Liver (tissue), 8 donors: ENCODE measurements at regions not wholly inside any gene's neighbourhood (a gene's known extent, or its start where the extent isn't known, plus 50 kb on each side); places are given as distances from the start of the nearest gene placed in this dataset.

ENCODE experiments used
- DNase-seq: peaks from one replicate; pipeline ENCODE4 v3.0.0-alpha.2; 2017; ENCODE audit warnings: low spot score
- H3K27ac ChIP-seq, 2 donors: one replicate each; pipeline ENCODE4 v1.7.0; 2013; ENCODE audit warnings: inconsistent platforms in 2 of 2, low read length in 2 of 2, control low read depth in 1 of 2, low read depth in 1 of 2, mild to moderate bottlenecking in 1 of 2
- H3K27me3 ChIP-seq, 4 donors: one replicate each; pipeline versions ENCODE4 v1.6.1 to v1.7.0; 2013; ENCODE audit warnings: low read length in 3 of 4, inconsistent platforms in 1 of 4, mild to moderate bottlenecking in 1 of 4, moderate library complexity in 1 of 4; ENCODE audit not compliant: control insufficient read depth in 4 of 4, insufficient read depth in 4 of 4
- H3K36me3 ChIP-seq, 4 donors: one replicate each; pipeline versions ENCODE4 v1.6.1 to v1.7.0; 2013; ENCODE audit warnings: low read length in 3 of 4, mild to moderate bottlenecking in 3 of 4, low read depth in 1 of 4, moderate library complexity in 1 of 4; ENCODE audit not compliant: control insufficient read depth in 4 of 4, insufficient read depth in 3 of 4
- H3K4me1 ChIP-seq, 4 donors: one replicate each; pipeline versions ENCODE4 v1.6.1 to v1.7.0; 2013; ENCODE audit warnings: low read length in 3 of 4, mild to moderate bottlenecking in 3 of 4, moderate library complexity in 1 of 4; ENCODE audit not compliant: control insufficient read depth in 4 of 4, insufficient read depth in 4 of 4
- H3K4me3 ChIP-seq, 3 donors: one replicate each; pipeline versions ENCODE4 v1.6.1 to v1.7.0; 2013; ENCODE audit warnings: low read length in 3 of 3, control low read depth in 1 of 3, low read depth in 1 of 3, mild to moderate bottlenecking in 1 of 3
- H3K9ac ChIP-seq, 2 donors: one replicate each; pipeline ENCODE4 v1.7.0; 2013; ENCODE audit warnings: low read length in 2 of 2, mild to moderate bottlenecking in 2 of 2, moderate library complexity in 2 of 2, control low read depth in 1 of 2, low read depth in 1 of 2
- H3K9me3 ChIP-seq, 4 donors: one replicate each; pipeline versions ENCODE4 v1.6.1 to v1.7.0; 2013; ENCODE audit warnings: low read length in 3 of 4; ENCODE audit not compliant: control insufficient read depth in 4 of 4
- EGR1 ChIP-seq, 2 donors: IDR thresholded peaks; 2 replicates each; pipeline ENCODE4 v1.6.1; 2016 to 2018; ENCODE audit warnings: antibody characterized with exemption in 2 of 2, low read depth in 2 of 2
- FOXA1 ChIP-seq: IDR thresholded peaks from 2 replicates; pipeline ENCODE4 v1.6.1; 2016; ENCODE audit warnings: antibody characterized with exemption
- FOXA2 ChIP-seq: IDR thresholded peaks from 2 replicates; pipeline ENCODE4 v1.6.1; 2016; ENCODE audit warnings: antibody characterized with exemption
- GABPA ChIP-seq, 2 donors: IDR thresholded peaks in 1 of 2; conservative IDR thresholded peaks in 1 of 2; 2 replicates each; pipeline ENCODE4 v1.6.1; 2016; ENCODE audit warnings: antibody characterized with exemption in 2 of 2, mild to moderate bottlenecking in 1 of 2, moderate library complexity in 1 of 2
- HNF4A ChIP-seq, 2 donors: conservative IDR thresholded peaks; 2 replicates each; pipeline ENCODE4 v1.6.1; 2016; ENCODE audit warnings: antibody characterized with exemption in 2 of 2, mild to moderate bottlenecking in 2 of 2
- HNF4G ChIP-seq: IDR thresholded peaks from 2 replicates; pipeline ENCODE4 v1.6.1; 2016; ENCODE audit warnings: antibody characterized with exemption
- JUND ChIP-seq, 2 donors: IDR thresholded peaks; 2 replicates each; pipeline ENCODE4 v1.6.1; 2016; ENCODE audit warnings: antibody characterized with exemption in 2 of 2
- NR2F2 ChIP-seq: IDR thresholded peaks from 2 replicates; pipeline ENCODE4 v1.6.1; 2016; ENCODE audit warnings: antibody characterized with exemption
- RAD21 ChIP-seq, 2 donors: IDR thresholded peaks; 2 replicates each; pipeline ENCODE4 v1.6.1; 2016; ENCODE audit warnings: antibody characterized with exemption in 2 of 2, mild to moderate bottlenecking in 2 of 2
- RXRA ChIP-seq, 2 donors: IDR thresholded peaks; 2 replicates each; pipeline ENCODE4 v1.6.1; 2017 to 2018; ENCODE audit warnings: antibody characterized with exemption in 2 of 2, mild to moderate bottlenecking in 1 of 2
- SP1 ChIP-seq: IDR thresholded peaks from 2 replicates; pipeline ENCODE4 v1.6.1; 2018; ENCODE audit warnings: antibody characterized with exemption, mild to moderate bottlenecking
- TAF1 ChIP-seq: conservative IDR thresholded peaks from 2 replicates; pipeline ENCODE4 v1.6.1; 2016; ENCODE audit warnings: antibody characterized with exemption, mild to moderate bottlenecking
- YY1 ChIP-seq: IDR thresholded peaks from 2 replicates; pipeline ENCODE4 v1.6.1; 2016; ENCODE audit warnings: antibody characterized with exemption, mild to moderate bottlenecking
- WGBS: extraction: QIAGEN DNeasy Blood & Tissue Kit; methylation state at CpG from one replicate; pipeline ENCODE4 v1.1.7; 2013; 5-methylcytosine and 5-hydroxymethylcytosine counted together
- TF ChIP-seq, protein P1 (sequence below): IDR thresholded peaks from 2 replicates; pipeline ENCODE4 v1.6.1; 2016; ENCODE audit warnings: antibody characterized with exemption
- TF ChIP-seq, protein P2 (sequence below): IDR thresholded peaks from 2 replicates; pipeline ENCODE4 v1.6.1; 2016; ENCODE audit warnings: antibody characterized with exemption
- TF ChIP-seq, protein P3 (sequence below): IDR thresholded peaks from 2 replicates; pipeline ENCODE4 v1.6.1; 2016; ENCODE audit warnings: antibody characterized with exemption, mild to moderate bottlenecking
- TF ChIP-seq, protein P4 (sequence below): IDR thresholded peaks from 2 replicates; pipeline ENCODE4 v1.6.1; 2016; ENCODE audit warnings: antibody characterized with exemption
- TF ChIP-seq, protein P5 (sequence below): fragments of 150-350 bp; IDR thresholded peaks from 2 replicates; pipeline ENCODE4 v1.5.1; 2017; ENCODE audit warnings: improper control_type of control experiment, low read depth, low read length; ENCODE audit not compliant: missing input control
- donor health status: healthy.
- donor health status: healthy.
- donor health status: healthy.
- donor health status: healthy.
- donor health status: healthy.

DNA sequence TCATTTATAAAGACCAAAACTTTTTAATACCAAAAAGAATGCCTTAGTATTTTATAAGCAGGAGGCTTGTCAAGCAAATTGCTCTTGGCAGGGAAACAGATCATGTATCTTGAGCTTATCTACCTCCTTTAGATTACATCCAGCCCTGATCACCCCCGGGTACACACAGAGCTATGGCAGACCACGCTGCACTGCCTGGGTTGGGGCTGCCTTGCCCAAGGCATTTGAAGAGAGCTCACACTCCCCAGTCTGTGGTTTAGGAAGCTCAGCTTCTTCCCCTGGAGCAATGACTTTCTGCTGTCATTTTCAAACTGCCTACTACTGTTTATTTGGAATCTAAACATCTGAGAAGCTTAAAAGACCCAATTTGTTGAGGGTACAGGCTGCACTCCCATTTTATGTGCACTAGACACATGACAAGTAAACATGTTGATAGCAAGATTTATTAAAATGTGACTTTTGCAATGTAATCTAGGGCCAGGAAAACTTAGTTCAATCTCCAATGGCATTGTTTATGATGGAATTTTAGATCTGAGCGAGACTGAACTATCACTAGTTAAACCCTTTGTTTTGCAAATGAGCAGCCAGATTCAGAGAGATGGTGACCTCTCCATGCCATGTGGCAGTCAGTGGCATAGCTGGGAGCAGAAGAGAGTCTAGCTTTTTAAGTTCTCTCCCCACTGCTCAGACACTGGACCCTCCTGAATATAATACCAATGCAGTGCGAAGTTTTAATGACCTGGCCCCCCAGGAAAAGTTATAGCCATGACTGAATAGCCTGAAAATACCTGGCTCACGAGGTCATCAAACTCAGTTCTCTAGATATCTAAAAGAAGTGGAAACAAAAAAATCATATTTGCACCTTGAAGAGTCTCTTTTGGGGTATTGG lies 214.9 kb downstream of the HLX start:
- 56% methylated on average over 5 of the region's 5 CpGs for WGBS
- H3K36me3 ChIP-seq = no peaks in the 10 kb centered on the region
- TF ChIP-seq SP1 (no peak), EGR1 (IDR thresholded peaks at IDR 0.05; ENCODE audit: low read depth in 2 of 2) (no peak), HNF4A (conservative IDR thresholded peaks at IDR 0.05) (no peak), RAD21 (IDR thresholded peaks at IDR 0.05) (no peak)

DNA sequence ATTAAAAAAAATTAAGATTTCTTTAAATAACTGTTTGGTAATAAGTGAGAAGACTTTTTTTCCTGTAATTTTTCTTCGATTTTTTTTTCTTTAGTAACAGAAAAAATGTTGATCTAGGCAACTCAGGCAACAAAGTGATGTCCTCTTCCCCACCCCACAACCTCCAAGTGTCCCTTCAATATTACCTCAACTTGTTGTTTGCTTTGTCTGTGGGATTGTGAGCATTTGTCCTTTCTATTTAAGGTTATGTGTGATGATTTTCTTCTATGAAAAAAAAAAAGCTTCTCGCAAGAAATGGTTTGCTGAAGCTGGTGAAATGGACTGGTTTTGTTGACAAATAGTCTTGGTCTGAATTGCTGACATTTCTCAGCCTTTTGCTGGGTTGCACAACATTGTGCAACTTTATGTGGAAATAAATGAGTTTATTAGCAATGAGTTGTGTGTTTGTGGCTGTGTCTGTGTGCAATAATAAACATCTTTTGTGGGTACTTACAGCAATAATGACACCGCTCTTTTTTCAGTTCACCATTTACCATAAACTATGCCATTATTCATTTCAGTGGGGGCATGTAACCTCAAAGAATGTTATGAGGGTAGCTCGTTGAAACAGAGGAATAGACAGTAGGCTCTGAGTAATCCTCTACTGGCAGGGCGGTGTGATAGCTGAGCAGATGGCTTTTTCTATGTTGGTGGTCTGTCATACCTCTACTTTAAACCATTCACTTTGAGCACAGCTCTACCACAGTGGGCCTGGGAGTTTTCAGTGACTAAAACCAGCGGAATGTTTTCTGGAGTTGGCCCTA lies 218.4 kb downstream of the HLX start:
- H3K9me3 ChIP-seq = no peaks in the 10 kb centered on the region
- no peak overlapping the region for H3K4me3 ChIP-seq
- DNase-seq = no peak
- WGBS = 63% methylated on average over 6 of the region's 6 CpGs
- H3K9ac ChIP-seq = no peak overlapping the region
- TF ChIP-seq SP1 = no peak
- TF ChIP-seq, protein P1, sequence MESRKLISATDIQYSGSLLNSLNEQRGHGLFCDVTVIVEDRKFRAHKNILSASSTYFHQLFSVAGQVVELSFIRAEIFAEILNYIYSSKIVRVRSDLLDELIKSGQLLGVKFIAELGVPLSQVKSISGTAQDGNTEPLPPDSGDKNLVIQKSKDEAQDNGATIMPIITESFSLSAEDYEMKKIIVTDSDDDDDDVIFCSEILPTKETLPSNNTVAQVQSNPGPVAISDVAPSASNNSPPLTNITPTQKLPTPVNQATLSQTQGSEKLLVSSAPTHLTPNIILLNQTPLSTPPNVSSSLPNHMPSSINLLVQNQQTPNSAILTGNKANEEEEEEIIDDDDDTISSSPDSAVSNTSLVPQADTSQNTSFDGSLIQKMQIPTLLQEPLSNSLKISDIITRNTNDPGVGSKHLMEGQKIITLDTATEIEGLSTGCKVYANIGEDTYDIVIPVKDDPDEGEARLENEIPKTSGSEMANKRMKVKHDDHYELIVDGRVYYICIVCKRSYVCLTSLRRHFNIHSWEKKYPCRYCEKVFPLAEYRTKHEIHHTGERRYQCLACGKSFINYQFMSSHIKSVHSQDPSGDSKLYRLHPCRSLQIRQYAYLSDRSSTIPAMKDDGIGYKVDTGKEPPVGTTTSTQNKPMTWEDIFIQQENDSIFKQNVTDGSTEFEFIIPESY = no peak
- peak; percentile 53 for TF ChIP-seq YY1
- TF ChIP-seq EGR1 (IDR thresholded peaks at IDR 0.05; ENCODE audit: low read depth in 2 of 2) = no peak
- peak; percentile 34 to 44 for TF ChIP-seq RAD21 (IDR thresholded peaks at IDR 0.05)
- TF ChIP-seq GABPA (IDR thresholded peaks at IDR 0.05 in 1 of 2, conservative IDR thresholded peaks at IDR 0.05 in 1 of 2) = no peak
- TF ChIP-seq HNF4A (conservative IDR thresholded peaks at IDR 0.05) = peak; percentile 17 to 36
- TF ChIP-seq, protein P2, sequence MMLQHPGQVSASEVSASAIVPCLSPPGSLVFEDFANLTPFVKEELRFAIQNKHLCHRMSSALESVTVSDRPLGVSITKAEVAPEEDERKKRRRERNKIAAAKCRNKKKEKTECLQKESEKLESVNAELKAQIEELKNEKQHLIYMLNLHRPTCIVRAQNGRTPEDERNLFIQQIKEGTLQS = no peak
- TF ChIP-seq, protein P3, sequence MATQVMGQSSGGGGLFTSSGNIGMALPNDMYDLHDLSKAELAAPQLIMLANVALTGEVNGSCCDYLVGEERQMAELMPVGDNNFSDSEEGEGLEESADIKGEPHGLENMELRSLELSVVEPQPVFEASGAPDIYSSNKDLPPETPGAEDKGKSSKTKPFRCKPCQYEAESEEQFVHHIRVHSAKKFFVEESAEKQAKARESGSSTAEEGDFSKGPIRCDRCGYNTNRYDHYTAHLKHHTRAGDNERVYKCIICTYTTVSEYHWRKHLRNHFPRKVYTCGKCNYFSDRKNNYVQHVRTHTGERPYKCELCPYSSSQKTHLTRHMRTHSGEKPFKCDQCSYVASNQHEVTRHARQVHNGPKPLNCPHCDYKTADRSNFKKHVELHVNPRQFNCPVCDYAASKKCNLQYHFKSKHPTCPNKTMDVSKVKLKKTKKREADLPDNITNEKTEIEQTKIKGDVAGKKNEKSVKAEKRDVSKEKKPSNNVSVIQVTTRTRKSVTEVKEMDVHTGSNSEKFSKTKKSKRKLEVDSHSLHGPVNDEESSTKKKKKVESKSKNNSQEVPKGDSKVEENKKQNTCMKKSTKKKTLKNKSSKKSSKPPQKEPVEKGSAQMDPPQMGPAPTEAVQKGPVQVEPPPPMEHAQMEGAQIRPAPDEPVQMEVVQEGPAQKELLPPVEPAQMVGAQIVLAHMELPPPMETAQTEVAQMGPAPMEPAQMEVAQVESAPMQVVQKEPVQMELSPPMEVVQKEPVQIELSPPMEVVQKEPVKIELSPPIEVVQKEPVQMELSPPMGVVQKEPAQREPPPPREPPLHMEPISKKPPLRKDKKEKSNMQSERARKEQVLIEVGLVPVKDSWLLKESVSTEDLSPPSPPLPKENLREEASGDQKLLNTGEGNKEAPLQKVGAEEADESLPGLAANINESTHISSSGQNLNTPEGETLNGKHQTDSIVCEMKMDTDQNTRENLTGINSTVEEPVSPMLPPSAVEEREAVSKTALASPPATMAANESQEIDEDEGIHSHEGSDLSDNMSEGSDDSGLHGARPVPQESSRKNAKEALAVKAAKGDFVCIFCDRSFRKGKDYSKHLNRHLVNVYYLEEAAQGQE = no peak
- TF ChIP-seq, protein P4, sequence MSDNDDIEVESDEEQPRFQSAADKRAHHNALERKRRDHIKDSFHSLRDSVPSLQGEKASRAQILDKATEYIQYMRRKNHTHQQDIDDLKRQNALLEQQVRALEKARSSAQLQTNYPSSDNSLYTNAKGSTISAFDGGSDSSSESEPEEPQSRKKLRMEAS = peak; percentile 37
- peak; percentile 30 to 53 for TF ChIP-seq RXRA (IDR thresholded peaks at IDR 0.05)
- TF ChIP-seq JUND (IDR thresholded peaks at IDR 0.05) = peak in 1 of 2 donors; percentile 51
- no peak for TF ChIP-seq FOXA2
- no peak for TF ChIP-seq NR2F2
- no peak for TF ChIP-seq TAF1
- TF ChIP-seq FOXA1 = no peak
- TF ChIP-seq HNF4G = no peak
- TF ChIP-seq, protein P5, sequence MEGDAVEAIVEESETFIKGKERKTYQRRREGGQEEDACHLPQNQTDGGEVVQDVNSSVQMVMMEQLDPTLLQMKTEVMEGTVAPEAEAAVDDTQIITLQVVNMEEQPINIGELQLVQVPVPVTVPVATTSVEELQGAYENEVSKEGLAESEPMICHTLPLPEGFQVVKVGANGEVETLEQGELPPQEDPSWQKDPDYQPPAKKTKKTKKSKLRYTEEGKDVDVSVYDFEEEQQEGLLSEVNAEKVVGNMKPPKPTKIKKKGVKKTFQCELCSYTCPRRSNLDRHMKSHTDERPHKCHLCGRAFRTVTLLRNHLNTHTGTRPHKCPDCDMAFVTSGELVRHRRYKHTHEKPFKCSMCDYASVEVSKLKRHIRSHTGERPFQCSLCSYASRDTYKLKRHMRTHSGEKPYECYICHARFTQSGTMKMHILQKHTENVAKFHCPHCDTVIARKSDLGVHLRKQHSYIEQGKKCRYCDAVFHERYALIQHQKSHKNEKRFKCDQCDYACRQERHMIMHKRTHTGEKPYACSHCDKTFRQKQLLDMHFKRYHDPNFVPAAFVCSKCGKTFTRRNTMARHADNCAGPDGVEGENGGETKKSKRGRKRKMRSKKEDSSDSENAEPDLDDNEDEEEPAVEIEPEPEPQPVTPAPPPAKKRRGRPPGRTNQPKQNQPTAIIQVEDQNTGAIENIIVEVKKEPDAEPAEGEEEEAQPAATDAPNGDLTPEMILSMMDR = no peak
- H3K27ac ChIP-seq = peak overlapping the region in 1 of 2 donors; percentile 6
- peaks cover 0 to 6% (median 2%) of the 10 kb centered on the region in 4 donors for H3K4me1 ChIP-seq
- H3K27me3 ChIP-seq = no peaks in the 10 kb centered on the region
- no peaks in the 10 kb centered on the region for H3K36me3 ChIP-seq

More for the DNA sequence above, 214.9 kb downstream of the HLX start:
- Histone ChIP-seq H3K4me1 (peaks cover 0 to 6% (median 2%) of the 10 kb centered on the region in 4 donors), H3K27me3 (no peaks in the 10 kb centered on the region), H3K9ac (no peak overlapping the region), H3K27ac (no peak overlapping the region), H3K4me3 (no peak overlapping the region), H3K9me3 (no peaks in the 10 kb centered on the region)
- no peak for DNase-seq
